ENCODE measurements at regions not wholly inside any gene's neighbourhood (a gene's known extent, or its start where the extent isn't known, plus 50 kb on each side); places are given as distances from the start of the nearest gene placed in this dataset.

DNA sequence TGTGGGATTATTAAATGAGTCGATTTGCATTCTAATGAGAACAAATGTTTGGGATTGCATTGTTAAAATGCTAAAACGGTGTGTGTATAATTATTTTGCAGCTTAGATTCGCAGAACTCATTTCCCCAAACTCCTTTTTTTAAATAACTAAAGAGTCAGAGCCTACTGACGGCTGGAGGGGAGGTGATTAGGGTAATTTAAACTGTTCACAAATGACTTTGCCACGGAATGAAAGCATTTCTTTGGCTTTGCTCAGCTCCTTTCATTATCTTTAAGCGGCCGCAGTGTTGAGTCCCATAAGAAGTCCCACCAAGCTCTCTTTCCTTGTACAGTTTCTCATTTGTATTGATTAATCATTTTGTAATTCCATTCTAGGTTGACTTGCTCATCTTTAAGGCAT lies 1632.8 kb downstream of the MAT2B start:
- TF ChIP-seq RAD21 (conservative IDR thresholded peaks at IDR 0.05) = no peak
- TF ChIP-seq EP300 (conservative IDR thresholded peaks at IDR 0.05; ENCODE audit: poor library complexity, severe bottlenecking) = no peak
- no peak for TF ChIP-seq MXI1 (conservative IDR thresholded peaks at IDR 0.05; ENCODE audit: poor library complexity, severe bottlenecking)
- TF ChIP-seq, protein P1, sequence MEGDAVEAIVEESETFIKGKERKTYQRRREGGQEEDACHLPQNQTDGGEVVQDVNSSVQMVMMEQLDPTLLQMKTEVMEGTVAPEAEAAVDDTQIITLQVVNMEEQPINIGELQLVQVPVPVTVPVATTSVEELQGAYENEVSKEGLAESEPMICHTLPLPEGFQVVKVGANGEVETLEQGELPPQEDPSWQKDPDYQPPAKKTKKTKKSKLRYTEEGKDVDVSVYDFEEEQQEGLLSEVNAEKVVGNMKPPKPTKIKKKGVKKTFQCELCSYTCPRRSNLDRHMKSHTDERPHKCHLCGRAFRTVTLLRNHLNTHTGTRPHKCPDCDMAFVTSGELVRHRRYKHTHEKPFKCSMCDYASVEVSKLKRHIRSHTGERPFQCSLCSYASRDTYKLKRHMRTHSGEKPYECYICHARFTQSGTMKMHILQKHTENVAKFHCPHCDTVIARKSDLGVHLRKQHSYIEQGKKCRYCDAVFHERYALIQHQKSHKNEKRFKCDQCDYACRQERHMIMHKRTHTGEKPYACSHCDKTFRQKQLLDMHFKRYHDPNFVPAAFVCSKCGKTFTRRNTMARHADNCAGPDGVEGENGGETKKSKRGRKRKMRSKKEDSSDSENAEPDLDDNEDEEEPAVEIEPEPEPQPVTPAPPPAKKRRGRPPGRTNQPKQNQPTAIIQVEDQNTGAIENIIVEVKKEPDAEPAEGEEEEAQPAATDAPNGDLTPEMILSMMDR (IDR thresholded peaks at IDR 0.05; ENCODE audit: poor library complexity, severe bottlenecking) = no peak
- no peak for TF ChIP-seq POLR2AphosphoS5 (IDR thresholded peaks at IDR 0.05)
- TF ChIP-seq EZH2 (IDR thresholded peaks at IDR 0.05; ENCODE audit: borderline replicate concordance, insufficient read depth, low read length, poor library complexity, severe bottlenecking) = no peak
- TF ChIP-seq REST (IDR thresholded peaks at IDR 0.05; ENCODE audit: borderline replicate concordance) = no peak
- TF ChIP-seq TAF1 (IDR thresholded peaks at IDR 0.05; ENCODE audit: low read depth) = no peak
